ENCODE measurements at regions not wholly inside any gene's neighbourhood (a gene's known extent, or its start where the extent isn't known, plus 50 kb on each side); places are given as distances from the start of the nearest gene placed in this dataset.

- no peak for TF ChIP-seq POLR2AphosphoS5 (IDR thresholded peaks at IDR 0.05)
- TF ChIP-seq, protein P1, sequence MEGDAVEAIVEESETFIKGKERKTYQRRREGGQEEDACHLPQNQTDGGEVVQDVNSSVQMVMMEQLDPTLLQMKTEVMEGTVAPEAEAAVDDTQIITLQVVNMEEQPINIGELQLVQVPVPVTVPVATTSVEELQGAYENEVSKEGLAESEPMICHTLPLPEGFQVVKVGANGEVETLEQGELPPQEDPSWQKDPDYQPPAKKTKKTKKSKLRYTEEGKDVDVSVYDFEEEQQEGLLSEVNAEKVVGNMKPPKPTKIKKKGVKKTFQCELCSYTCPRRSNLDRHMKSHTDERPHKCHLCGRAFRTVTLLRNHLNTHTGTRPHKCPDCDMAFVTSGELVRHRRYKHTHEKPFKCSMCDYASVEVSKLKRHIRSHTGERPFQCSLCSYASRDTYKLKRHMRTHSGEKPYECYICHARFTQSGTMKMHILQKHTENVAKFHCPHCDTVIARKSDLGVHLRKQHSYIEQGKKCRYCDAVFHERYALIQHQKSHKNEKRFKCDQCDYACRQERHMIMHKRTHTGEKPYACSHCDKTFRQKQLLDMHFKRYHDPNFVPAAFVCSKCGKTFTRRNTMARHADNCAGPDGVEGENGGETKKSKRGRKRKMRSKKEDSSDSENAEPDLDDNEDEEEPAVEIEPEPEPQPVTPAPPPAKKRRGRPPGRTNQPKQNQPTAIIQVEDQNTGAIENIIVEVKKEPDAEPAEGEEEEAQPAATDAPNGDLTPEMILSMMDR (IDR thresholded peaks at IDR 0.05): no peak
- no peak for TF ChIP-seq POLR2A (IDR thresholded peaks at IDR 0.05)
- TF ChIP-seq EP300 (IDR thresholded peaks at IDR 0.05): no peak
These were observed 687.9 kb downstream of the CCDC85A start for GRCh38 chr2:56871644-56872043.
